Activated T-helper 1 cell treated with anti-CD3 and anti-CD28 coated beads, Interleukin-12 subunit alpha, Interleukin-12 subunit beta, Interleukin-2, Interleukin-4 antibody, amounts not matched to agents 30 ng/mL and 10 ng/mL and 1 ng/mL, durations not matched to agents 14 hours and 24 hours and 36 hours (primary cell): ENCODE measurements at regions not wholly inside any gene's neighbourhood (a gene's known extent, or its start where the extent isn't known, plus 50 kb on each side); places are given as distances from the start of the nearest gene placed in this dataset.

ENCODE experiments used
- DNase-seq: peaks from one replicate; pipeline ENCODE4 v3.0.0; 2021; ENCODE audit warnings: low spot score
- H3K27ac Mint-ChIP-seq: one replicate; pipeline ENCODE4 v1.8.0; 2021; ENCODE audit warnings: mild to moderate bottlenecking, mixed read lengths
- H3K27me3 Mint-ChIP-seq: one replicate; pipeline ENCODE4 v1.8.0; 2022; ENCODE audit warnings: mild to moderate bottlenecking, moderate library complexity, mixed read lengths; ENCODE audit not compliant: insufficient read depth
- H3K36me3 Mint-ChIP-seq: one replicate; pipeline ENCODE4 v1.8.0; 2021; ENCODE audit warnings: low read depth, mixed read lengths
- H3K4me1 Mint-ChIP-seq: one replicate; pipeline ENCODE4 v1.8.0; 2021; ENCODE audit warnings: low read depth, mixed read lengths
- H3K4me3 Mint-ChIP-seq: one replicate; pipeline ENCODE4 v1.8.0; 2021; ENCODE audit warnings: mild to moderate bottlenecking, moderate library complexity, mixed read lengths
- H3K9me3 Mint-ChIP-seq: one replicate; pipeline ENCODE4 v1.8.0; 2021; ENCODE audit warnings: mixed read lengths
- intact Hi-C: fragments of 100-400 bp; cut with micrococcal nuclease; formaldehyde crosslinking; loops from one replicate; pipeline ENCODE4 v1.15.1; 2024

GRCh38 chr20:17806739-17807441 is 107.1 kb downstream of the BANF2 start:
- no peak overlapping the region for H3K4me3 Mint-ChIP-seq
- H3K27ac Mint-ChIP-seq: no peak overlapping the region
- intact Hi-C loops: no loop called here
- no peak for DNase-seq
- no peaks in the 10 kb centered on the region for H3K9me3 Mint-ChIP-seq
- H3K36me3 Mint-ChIP-seq: no peaks in the 10 kb centered on the region
- no peaks in the 10 kb centered on the region for H3K4me1 Mint-ChIP-seq
- peaks cover 3% of the 10 kb centered on the region for H3K27me3 Mint-ChIP-seq

GRCh38 chr20:17806107-17806506 is 106.3 kb downstream of the BANF2 start:
- no peaks in the 10 kb centered on the region for H3K36me3 Mint-ChIP-seq
- no peak overlapping the region for H3K27ac Mint-ChIP-seq
- DNase-seq: no peak
- H3K9me3 Mint-ChIP-seq: no peaks in the 10 kb centered on the region
- intact Hi-C loops: no loop called here
- no peak overlapping the region for H3K4me3 Mint-ChIP-seq
- H3K4me1 Mint-ChIP-seq: no peaks in the 10 kb centered on the region
- peaks cover 7% of the 10 kb centered on the region for H3K27me3 Mint-ChIP-seq

- Mint-ChIP-seq H3K27me3 (peaks cover 8% of the 10 kb centered on the region), H3K27ac (no peak overlapping the region), H3K9me3 (no peaks in the 10 kb centered on the region), H3K36me3 (no peaks in the 10 kb centered on the region), H3K4me3 (no peak overlapping the region), H3K4me1 (no peaks in the 10 kb centered on the region)
- DNase-seq: no peak
- intact Hi-C loops: no loop called here
Observed at GRCh38 chr20:17803765-17804164, 104.0 kb downstream of the BANF2 start.

GRCh38 chr20:17799575-17800227 is 99.9 kb downstream of the BANF2 start:
- no peak for DNase-seq
- H3K36me3 Mint-ChIP-seq: no peaks in the 10 kb centered on the region
- peaks cover 16% of the 10 kb centered on the region for H3K27me3 Mint-ChIP-seq
- H3K9me3 Mint-ChIP-seq: no peaks in the 10 kb centered on the region
- no peak overlapping the region for H3K27ac Mint-ChIP-seq
- intact Hi-C loops: no loop called here
- H3K4me1 Mint-ChIP-seq: no peaks in the 10 kb centered on the region
- H3K4me3 Mint-ChIP-seq: no peak overlapping the region

GRCh38 chr20:17798601-17799000 is 98.8 kb downstream of the BANF2 start:
- H3K27ac Mint-ChIP-seq: no peak overlapping the region
- no peak overlapping the region for H3K4me3 Mint-ChIP-seq
- intact Hi-C loops: no loop called here
- peaks cover 16% of the 10 kb centered on the region for H3K27me3 Mint-ChIP-seq
- H3K4me1 Mint-ChIP-seq: no peaks in the 10 kb centered on the region
- no peaks in the 10 kb centered on the region for H3K9me3 Mint-ChIP-seq
- no peak for DNase-seq
- H3K36me3 Mint-ChIP-seq: no peaks in the 10 kb centered on the region

GRCh38 chr20:17797579-17797978 is 97.8 kb downstream of the BANF2 start:
- DNase-seq: no peak
- Mint-ChIP-seq H3K4me3 (no peak overlapping the region), H3K27me3 (peaks cover 14% of the 10 kb centered on the region), H3K36me3 (no peaks in the 10 kb centered on the region), H3K27ac (no peak overlapping the region), H3K4me1 (no peaks in the 10 kb centered on the region), H3K9me3 (no peaks in the 10 kb centered on the region)
- intact Hi-C loops: no loop called here

GRCh38 chr20:17797161-17797560 is 97.4 kb downstream of the BANF2 start:
- no peaks in the 10 kb centered on the region for H3K36me3 Mint-ChIP-seq
- intact Hi-C loops: no loop called here
- H3K4me1 Mint-ChIP-seq: no peaks in the 10 kb centered on the region
- DNase-seq: no peak
- no peaks in the 10 kb centered on the region for H3K9me3 Mint-ChIP-seq
- no peak overlapping the region for H3K4me3 Mint-ChIP-seq
- no peak overlapping the region for H3K27ac Mint-ChIP-seq
- H3K27me3 Mint-ChIP-seq: peaks cover 14% of the 10 kb centered on the region

GRCh38 chr20:17796091-17796563 is 96.4 kb downstream of the BANF2 start:
- DNase-seq: no peak
- Mint-ChIP-seq H3K4me1 (no peaks in the 10 kb centered on the region), H3K9me3 (no peaks in the 10 kb centered on the region), H3K27ac (no peak overlapping the region), H3K4me3 (no peak overlapping the region), H3K36me3 (no peaks in the 10 kb centered on the region), H3K27me3 (peaks cover 9% of the 10 kb centered on the region)
- intact Hi-C loops: no loop called here

- Mint-ChIP-seq H3K9me3 (no peaks in the 10 kb centered on the region), H3K36me3 (no peaks in the 10 kb centered on the region), H3K27me3 (peaks cover 8% of the 10 kb centered on the region), H3K4me3 (no peak overlapping the region), H3K4me1 (no peaks in the 10 kb centered on the region), H3K27ac (no peak overlapping the region)
- intact Hi-C loops: no loop called here
- DNase-seq: no peak
Observed at GRCh38 chr20:17795501-17796071, 95.8 kb downstream of the BANF2 start.

- no peak overlapping the region for H3K27ac Mint-ChIP-seq
- no peak for DNase-seq
- no peaks in the 10 kb centered on the region for H3K9me3 Mint-ChIP-seq
- intact Hi-C loops: no loop called here
- H3K4me1 Mint-ChIP-seq: no peaks in the 10 kb centered on the region
- H3K36me3 Mint-ChIP-seq: no peaks in the 10 kb centered on the region
- no peak overlapping the region for H3K4me3 Mint-ChIP-seq
- H3K27me3 Mint-ChIP-seq: peaks cover 8% of the 10 kb centered on the region
Observed at GRCh38 chr20:17795003-17795402, 95.2 kb downstream of the BANF2 start.

- Mint-ChIP-seq H3K4me1 (no peaks in the 10 kb centered on the region), H3K36me3 (no peaks in the 10 kb centered on the region), H3K27me3 (peaks cover 8% of the 10 kb centered on the region), H3K27ac (no peak overlapping the region), H3K9me3 (no peaks in the 10 kb centered on the region), H3K4me3 (no peak overlapping the region)
- no peak for DNase-seq
- intact Hi-C loops: no loop called here
Observed at GRCh38 chr20:17794400-17794799, 94.6 kb downstream of the BANF2 start.

- Mint-ChIP-seq H3K27me3 (peaks cover 9% of the 10 kb centered on the region), H3K9me3 (no peaks in the 10 kb centered on the region), H3K36me3 (no peaks in the 10 kb centered on the region), H3K27ac (no peak overlapping the region), H3K4me1 (no peaks in the 10 kb centered on the region), H3K4me3 (no peak overlapping the region)
- intact Hi-C loops: no loop called here
- no peak for DNase-seq
Observed at GRCh38 chr20:17793986-17794385, 94.2 kb downstream of the BANF2 start.

GRCh38 chr20:17790296-17790695 is 90.5 kb downstream of the BANF2 start:
- no peaks in the 10 kb centered on the region for H3K36me3 Mint-ChIP-seq
- H3K4me3 Mint-ChIP-seq: no peak overlapping the region

More at GRCh38 chr20:17790296-17790695, 90.5 kb downstream of the BANF2 start:
- no peak for DNase-seq
- intact Hi-C loops: no loop called here
- H3K4me1 Mint-ChIP-seq: no peaks in the 10 kb centered on the region
- peaks cover 7% of the 10 kb centered on the region for H3K27me3 Mint-ChIP-seq
- no peak overlapping the region for H3K27ac Mint-ChIP-seq
- H3K9me3 Mint-ChIP-seq: no peaks in the 10 kb centered on the region
